Prostate gland (tissue), 2 donors: ENCODE measurements at regions not wholly inside any gene's neighbourhood (a gene's known extent, or its start where the extent isn't known, plus 50 kb on each side); places are given as distances from the start of the nearest gene placed in this dataset.

Experiments used
- DNase-seq: peaks from one replicate; pipeline ENCODE4 v3.0.0-alpha.2; 2019; ENCODE audit warnings: low spot score
- H3K27ac ChIP-seq, 2 donors: fragments of 200-600 bp; sonication (generic); 2 replicates each; pipeline ENCODE4 v1.5.1; 2017 to 2019
- H3K27me3 ChIP-seq: fragments of 200-600 bp; sonication (generic); replicated peaks from 2 replicates; pipeline ENCODE4 v1.5.1; 2019; ENCODE audit not compliant: insufficient read depth
- H3K36me3 ChIP-seq, 2 donors: fragments of 200-600 bp; sonication (generic); 1 replicate in 1 of 2; 2 replicates in 1 of 2; pipeline versions ENCODE4 v1.5.1 to v1.8.1; 2017 to 2019
- H3K4me1 ChIP-seq: fragments of 200-600 bp; sonication (generic); replicated peaks from 2 replicates; pipeline ENCODE4 v1.5.1; 2019
- H3K4me3 ChIP-seq, 2 donors: fragments of 200-600 bp; sonication (generic); 2 replicates each; pipeline ENCODE4 v1.5.1; 2017 to 2019
- H3K9me3 ChIP-seq: fragments of 200-600 bp; sonication (generic); 2 replicates; pipeline ENCODE4 v1.5.1; 2017
- POLR2A ChIP-seq: fragments of 450-650 bp; IDR thresholded peaks from one replicate; pipeline ENCODE4 v1.6.1; 2016; ENCODE audit warnings: antibody characterized with exemption, mild to moderate bottlenecking
- POLR2AphosphoS5 ChIP-seq: sonication (generic); formaldehyde crosslinking; IDR thresholded peaks from one replicate; pipeline ENCODE4 v1.6.1; 2017; ENCODE audit warnings: antibody characterized with exemption
- WGBS: methylation state at CpG from one replicate; pipeline ENCODE4 v1.1.5; 2018; 5-methylcytosine and 5-hydroxymethylcytosine counted together
- intact Hi-C: fragments of 100-400 bp; cut with DNase I; formaldehyde crosslinking; loops from one replicate; pipeline ENCODE4 v1.14.2; 2022
- TF ChIP-seq, protein P1 (sequence below), 4 experiments: fragments of 200-600 bp in 2 of 4; fragments of 450-650 bp in 2 of 4; sonication (generic) in 2 of 4; IDR thresholded peaks; 1 replicate in 3 of 4; 2 replicates in 1 of 4; pipeline ENCODE4 v1.5.1; 2016 to 2019; ENCODE audit warnings: antibody characterized with exemption in 4 of 4, mild to moderate bottlenecking in 2 of 4, moderate library complexity in 2 of 4

DNA sequence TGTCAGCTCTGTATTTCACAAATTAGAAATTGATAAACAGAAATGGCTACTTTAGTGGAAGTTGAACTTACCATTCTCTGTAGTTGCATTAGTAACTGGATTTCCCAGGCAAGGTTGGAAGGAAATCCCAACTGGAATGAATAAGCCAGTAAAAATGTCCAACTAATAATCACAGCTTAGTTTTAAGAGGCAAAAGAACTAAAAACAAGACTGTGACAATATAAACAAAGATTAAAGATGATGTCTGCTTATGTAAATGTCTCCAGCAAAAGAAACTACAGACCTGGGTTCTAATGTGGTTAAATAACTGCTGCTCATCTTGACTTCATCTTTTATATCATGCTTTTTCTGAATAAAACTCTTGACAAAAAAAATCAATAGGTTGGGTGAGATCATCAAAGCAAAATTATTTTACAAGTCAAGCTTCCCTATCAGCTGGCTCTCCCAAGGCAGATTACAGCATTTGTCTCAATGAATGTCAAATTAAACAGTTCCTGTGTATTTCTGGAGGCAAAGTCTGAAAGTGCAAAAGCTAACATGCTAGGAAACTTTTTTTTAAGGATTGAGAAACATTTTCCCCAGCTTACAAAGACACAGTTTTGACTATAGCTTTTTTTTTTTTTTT, 62.3 kb upstream of the HMHB1 start:
- Histone ChIP-seq H3K27me3 (no peaks in the 10 kb centered on the region), H3K4me3 (no peak overlapping the region), H3K9me3 (no peaks in the 10 kb centered on the region), H3K36me3 (no peaks in the 10 kb centered on the region), H3K4me1 (no peaks in the 10 kb centered on the region), H3K27ac (no peak overlapping the region)
- intact Hi-C loops = no loop called here
- no peak for TF ChIP-seq POLR2A
- TF ChIP-seq POLR2AphosphoS5 = no peak
- TF ChIP-seq, protein P1, sequence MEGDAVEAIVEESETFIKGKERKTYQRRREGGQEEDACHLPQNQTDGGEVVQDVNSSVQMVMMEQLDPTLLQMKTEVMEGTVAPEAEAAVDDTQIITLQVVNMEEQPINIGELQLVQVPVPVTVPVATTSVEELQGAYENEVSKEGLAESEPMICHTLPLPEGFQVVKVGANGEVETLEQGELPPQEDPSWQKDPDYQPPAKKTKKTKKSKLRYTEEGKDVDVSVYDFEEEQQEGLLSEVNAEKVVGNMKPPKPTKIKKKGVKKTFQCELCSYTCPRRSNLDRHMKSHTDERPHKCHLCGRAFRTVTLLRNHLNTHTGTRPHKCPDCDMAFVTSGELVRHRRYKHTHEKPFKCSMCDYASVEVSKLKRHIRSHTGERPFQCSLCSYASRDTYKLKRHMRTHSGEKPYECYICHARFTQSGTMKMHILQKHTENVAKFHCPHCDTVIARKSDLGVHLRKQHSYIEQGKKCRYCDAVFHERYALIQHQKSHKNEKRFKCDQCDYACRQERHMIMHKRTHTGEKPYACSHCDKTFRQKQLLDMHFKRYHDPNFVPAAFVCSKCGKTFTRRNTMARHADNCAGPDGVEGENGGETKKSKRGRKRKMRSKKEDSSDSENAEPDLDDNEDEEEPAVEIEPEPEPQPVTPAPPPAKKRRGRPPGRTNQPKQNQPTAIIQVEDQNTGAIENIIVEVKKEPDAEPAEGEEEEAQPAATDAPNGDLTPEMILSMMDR (IDR thresholded peaks at IDR 0.05) = no peak
- DNase-seq = no peak

DNA sequence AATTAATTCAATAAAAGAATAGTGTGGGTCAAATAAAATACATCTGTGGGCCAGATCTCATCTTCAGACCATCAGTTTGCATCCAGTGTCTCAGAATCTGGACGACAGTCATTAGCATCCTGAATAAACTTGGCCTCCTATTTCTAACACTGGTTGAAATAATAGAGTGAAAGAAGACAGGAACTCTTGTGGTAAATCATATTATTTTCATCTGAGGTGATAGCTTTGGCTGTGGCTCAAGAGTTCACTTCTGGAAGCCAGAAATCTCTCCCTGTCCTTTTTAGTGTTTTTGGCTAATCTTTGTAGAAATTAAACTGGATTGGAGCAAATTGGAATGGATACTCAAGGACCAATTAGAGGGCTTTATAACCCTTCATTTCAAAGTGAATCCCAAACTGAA, 63.4 kb upstream of the HMHB1 start:
- Histone ChIP-seq H3K27ac (no peak overlapping the region), H3K27me3 (no peaks in the 10 kb centered on the region), H3K9me3 (no peaks in the 10 kb centered on the region), H3K4me1 (peaks cover under 1% of the 10 kb centered on the region), H3K4me3 (no peak overlapping the region), H3K36me3 (no peaks in the 10 kb centered on the region)
- WGBS = 58% methylated on average over 1 of the region's 1 CpG
- DNase-seq = no peak
- intact Hi-C loops = no loop called here
- TF ChIP-seq, protein P1 (IDR thresholded peaks at IDR 0.05) = no peak
- no peak for TF ChIP-seq POLR2A
- TF ChIP-seq POLR2AphosphoS5 = no peak

DNA sequence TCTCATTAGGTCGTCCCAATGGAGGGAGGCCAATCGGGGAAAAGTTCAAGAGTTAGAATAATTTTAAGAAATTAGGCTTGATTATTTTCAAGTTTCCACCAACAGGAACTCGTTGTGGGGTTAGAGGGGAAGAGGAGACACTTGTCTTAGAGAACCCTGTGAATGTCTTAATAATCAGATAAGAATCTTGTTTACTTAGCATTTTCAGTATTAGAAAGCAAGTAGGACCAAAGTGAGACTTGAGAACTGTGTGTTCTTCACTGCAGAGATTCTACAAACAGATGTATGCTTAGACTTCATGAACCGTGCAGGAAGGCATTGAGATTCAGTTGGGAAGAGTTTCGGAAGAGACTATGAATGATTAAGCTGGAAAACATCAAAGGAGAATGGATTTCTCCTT, 69.0 kb upstream of the HMHB1 start:
- no peaks in the 10 kb centered on the region for H3K36me3 ChIP-seq
- H3K4me3 ChIP-seq = no peak overlapping the region
- no peaks in the 10 kb centered on the region for H3K27me3 ChIP-seq
- 50% methylated on average over 5 of the region's 5 CpGs for WGBS
- no peaks in the 10 kb centered on the region for H3K9me3 ChIP-seq
- intact Hi-C loops = no loop called here
- no peak overlapping the region for H3K27ac ChIP-seq
- TF ChIP-seq POLR2AphosphoS5 (no peak), POLR2A (no peak)
- TF ChIP-seq, protein P1 (IDR thresholded peaks at IDR 0.05) = no peak
- DNase-seq = no peak
- peaks cover 5% of the 10 kb centered on the region for H3K4me1 ChIP-seq

DNA sequence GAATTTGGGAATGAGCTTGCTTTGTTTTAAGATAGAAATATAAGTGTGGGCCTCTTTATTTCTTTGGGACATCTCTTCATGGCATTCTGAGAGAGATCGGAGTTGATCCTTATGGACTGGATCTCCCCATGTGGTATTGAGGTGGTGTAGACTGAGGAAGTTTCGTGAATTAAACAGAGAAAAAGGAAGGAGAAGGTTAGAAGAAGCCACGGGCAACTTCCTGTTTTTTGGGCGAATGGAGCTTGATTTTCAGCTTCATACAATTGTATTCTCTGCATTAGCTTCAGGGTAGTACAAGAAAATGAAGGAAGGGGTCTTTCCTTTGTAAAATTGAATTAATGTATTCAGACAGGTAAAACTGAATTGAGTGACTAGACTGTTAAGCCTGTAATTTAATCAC, 70.5 kb upstream of the HMHB1 start:
- H3K36me3 ChIP-seq = no peaks in the 10 kb centered on the region
- H3K9me3 ChIP-seq = no peaks in the 10 kb centered on the region
- no peak overlapping the region for H3K4me3 ChIP-seq
- WGBS = 62% methylated on average over 4 of the region's 4 CpGs
- intact Hi-C loops = no loop called here
- H3K4me1 ChIP-seq = peaks cover 5% of the 10 kb centered on the region
- no peak for DNase-seq
- no peaks in the 10 kb centered on the region for H3K27me3 ChIP-seq
- H3K27ac ChIP-seq = no peak overlapping the region
- TF ChIP-seq, protein P1 (IDR thresholded peaks at IDR 0.05) = no peak
- TF ChIP-seq POLR2AphosphoS5 (no peak), POLR2A (no peak)

DNA sequence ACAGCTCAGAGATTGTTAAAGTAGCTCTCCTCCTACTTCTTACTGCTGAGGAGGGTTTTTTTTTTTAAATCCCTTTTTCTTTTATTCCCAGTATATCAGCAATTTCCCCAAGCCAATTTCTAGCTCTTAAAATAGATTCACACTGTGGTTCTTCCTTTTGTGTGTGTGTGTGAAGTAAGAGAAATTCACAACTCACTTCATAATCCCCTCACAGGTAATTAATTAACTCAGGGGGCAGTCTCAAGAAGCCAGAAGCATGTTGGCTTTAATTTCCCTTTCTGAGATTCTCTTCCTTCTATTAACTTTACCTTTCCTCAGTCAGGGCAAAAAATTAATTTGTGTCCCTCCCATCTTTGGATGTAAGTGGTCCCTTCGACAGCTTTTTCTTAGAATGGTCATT, 71.0 kb upstream of the HMHB1 start:
- Histone ChIP-seq H3K9me3 (no peaks in the 10 kb centered on the region), H3K27ac (no peak overlapping the region), H3K27me3 (no peaks in the 10 kb centered on the region), H3K36me3 (no peaks in the 10 kb centered on the region), H3K4me1 (peaks cover 5% of the 10 kb centered on the region), H3K4me3 (no peak overlapping the region)
- intact Hi-C loops = no loop called here
- DNase-seq = no peak
- 84% methylated on average over 1 of the region's 1 CpG for WGBS
- no peak for TF ChIP-seq POLR2AphosphoS5
- TF ChIP-seq, protein P1 (IDR thresholded peaks at IDR 0.05) = no peak
- TF ChIP-seq POLR2A = no peak
